WTC11 (cell line): ENCODE measurements at regions not wholly inside any gene's neighbourhood (a gene's known extent, or its start where the extent isn't known, plus 50 kb on each side); places are given as distances from the start of the nearest gene placed in this dataset.

Experiments
- ATAC-seq: fragments of 200-7000 bp; cut with Tn5 transposase; 2 replicates; pipeline ENCODE4 v1.10.0; 2021; ENCODE audit warnings: mild to moderate bottlenecking, moderate library complexity
- CTCF ChIA-PET: fragments of 300-600 bp; sonication (Branson Sonifier 250); formaldehyde crosslinking; loops from one replicate; lab custom pipeline; 2021; ENCODE audit warnings: antibody characterized with exemption; lab: Charles Lee
- POLR2A ChIA-PET: fragments of 350-600 bp; sonication (Branson Sonifier 250); formaldehyde crosslinking; loops from one replicate; lab custom pipeline; 2021; ENCODE audit warnings: antibody characterized with exemption; lab: Charles Lee
- DNase-seq: peaks from one replicate; pipeline ENCODE4 v3.0.0; 2021; ENCODE audit warnings: low spot score
- H3K27ac Mint-ChIP-seq: 2 replicates; pipeline ENCODE4 v1.8.0; 2021; ENCODE audit warnings: mixed read lengths
- H3K27me3 Mint-ChIP-seq: 2 replicates; pipeline ENCODE4 v1.8.0; 2021; ENCODE audit warnings: low read depth, mild to moderate bottlenecking, moderate library complexity, mixed read lengths
- H3K36me3 Mint-ChIP-seq: 2 replicates; pipeline ENCODE4 v1.8.0; 2021; ENCODE audit warnings: mixed read lengths
- H3K4me1 Mint-ChIP-seq: 2 replicates; pipeline ENCODE4 v1.8.0; 2022; ENCODE audit warnings: mixed read lengths
- H3K4me3 Mint-ChIP-seq: 2 replicates; pipeline ENCODE4 v1.8.0; 2021; ENCODE audit warnings: mild to moderate bottlenecking, moderate library complexity, mixed read lengths
- H3K9me3 Mint-ChIP-seq: 2 replicates; pipeline ENCODE4 v1.8.0; 2021; ENCODE audit warnings: mixed read lengths
- AFF4 ChIP-seq: sonication (generic); formaldehyde crosslinking; IDR thresholded peaks from 2 replicates; pipeline ENCODE4 v1.8.1; 2023; ENCODE audit warnings: mild to moderate bottlenecking, missing genetic modification reagents, borderline replicate concordance
- CBFB ChIP-seq: sonication (generic); formaldehyde crosslinking; IDR thresholded peaks from 2 replicates; pipeline ENCODE4 v1.8.1; 2022; ENCODE audit warnings: mild to moderate bottlenecking, low read depth, missing genetic modification reagents
- E2F4 ChIP-seq: sonication (generic); formaldehyde crosslinking; IDR thresholded peaks from 2 replicates; pipeline ENCODE4 v1.8.1; 2022; ENCODE audit warnings: low read depth, mild to moderate bottlenecking, moderate library complexity, missing genetic modification reagents, borderline replicate concordance
- ELF4 ChIP-seq: sonication (generic); formaldehyde crosslinking; IDR thresholded peaks from 2 replicates; pipeline ENCODE4 v1.8.1; 2022; ENCODE audit warnings: low read depth, mild to moderate bottlenecking, moderate library complexity, missing genetic modification reagents
- FOXJ3 ChIP-seq: sonication (generic); formaldehyde crosslinking; IDR thresholded peaks from 2 replicates; pipeline ENCODE4 v1.9.0; 2021; ENCODE audit warnings: missing genetic modification reagents, mild to moderate bottlenecking, borderline replicate concordance
- FOXP4 ChIP-seq: sonication (generic); formaldehyde crosslinking; IDR thresholded peaks from 2 replicates; pipeline ENCODE4 v1.8.0; 2022; ENCODE audit warnings: mild to moderate bottlenecking, missing genetic modification reagents
- GTF2I ChIP-seq: fragments of 250-450 bp; sonication (Bioruptor Pico); conservative IDR thresholded peaks from 2 replicates; pipeline ENCODE4 v1.4.0; 2021; ENCODE audit warnings: mild to moderate bottlenecking
- MLX ChIP-seq: sonication (generic); formaldehyde crosslinking; IDR thresholded peaks from 2 replicates; pipeline ENCODE4 v1.8.1; 2023; ENCODE audit warnings: mild to moderate bottlenecking, missing genetic modification reagents, moderate library complexity
- PREB ChIP-seq: sonication (generic); formaldehyde crosslinking; IDR thresholded peaks from 2 replicates; pipeline ENCODE4 v1.8.1; 2022; ENCODE audit warnings: mild to moderate bottlenecking, missing genetic modification reagents, moderate library complexity, borderline replicate concordance
- PRRX2 ChIP-seq: fragments of 250-450 bp; sonication (Bioruptor Pico); IDR thresholded peaks from 2 replicates; pipeline ENCODE4 v1.8.0; 2021; ENCODE audit warnings: mild to moderate bottlenecking
- SMAD3 ChIP-seq: sonication (generic); formaldehyde crosslinking; IDR thresholded peaks from 2 replicates; pipeline ENCODE4 v1.8.0; 2022; ENCODE audit warnings: missing genetic modification reagents, mild to moderate bottlenecking, borderline replicate concordance
- TCF7 ChIP-seq: sonication (generic); formaldehyde crosslinking; IDR thresholded peaks from 2 replicates; pipeline ENCODE4 v1.8.0; 2022; ENCODE audit warnings: mild to moderate bottlenecking, low read depth, missing genetic modification reagents, moderate library complexity
- TEAD4 ChIP-seq: sonication (generic); formaldehyde crosslinking; IDR thresholded peaks from 2 replicates; pipeline ENCODE4 v1.8.0; 2022; ENCODE audit warnings: mild to moderate bottlenecking, missing genetic modification reagents
- ZNF138 ChIP-seq: sonication (generic); formaldehyde crosslinking; conservative IDR thresholded peaks from 2 replicates; pipeline ENCODE4 v1.8.1; 2022; ENCODE audit warnings: mild to moderate bottlenecking, moderate library complexity, missing genetic modification reagents
- ZNF219 ChIP-seq: sonication (generic); formaldehyde crosslinking; IDR thresholded peaks from 2 replicates; pipeline ENCODE4 v1.8.0; 2023; ENCODE audit warnings: missing genetic modification reagents, mild to moderate bottlenecking, borderline replicate concordance
- ZNF232 ChIP-seq: sonication (generic); formaldehyde crosslinking; IDR thresholded peaks from 2 replicates; pipeline ENCODE4 v1.8.0; 2022; ENCODE audit warnings: mild to moderate bottlenecking, missing genetic modification reagents
- ZNF263 ChIP-seq: sonication (generic); formaldehyde crosslinking; IDR thresholded peaks from 2 replicates; pipeline ENCODE4 v1.8.1; 2022; ENCODE audit warnings: low read depth, mild to moderate bottlenecking, moderate library complexity, missing genetic modification reagents
- ZNF425 ChIP-seq: fragments of 250-450 bp; sonication (Bioruptor Pico); conservative IDR thresholded peaks from 2 replicates; pipeline ENCODE4 v1.9.0; 2021; ENCODE audit warnings: mild to moderate bottlenecking

- Mint-ChIP-seq H3K36me3 (no peaks in the 10 kb centered on the region), H3K9me3 (no peaks in the 10 kb centered on the region), H3K4me1 (peaks cover 8% of the 10 kb centered on the region), H3K27me3 (peaks cover 23% of the 10 kb centered on the region), H3K4me3 (no peak overlapping the region)
- ChIA-PET POLR2A (no interaction called here), CTCF (no interaction called here)
- no peak for DNase-seq
- no peak for TF ChIP-seq FOXP4 (CRISPR knock-in tag)
- TF ChIP-seq ZNF232 (CRISPR knock-in tag): no peak
- TF ChIP-seq ZNF263 (CRISPR knock-in tag): no peak
- no peak for TF ChIP-seq ZNF219 (CRISPR knock-in tag)
- no peak for TF ChIP-seq CBFB
- TF ChIP-seq AFF4: no peak
- TF ChIP-seq MLX (CRISPR knock-in tag): no peak
- TF ChIP-seq, all 79 proteins: peak for 0
- no peak overlapping the region for H3K27ac Mint-ChIP-seq
- ATAC-seq: no peak
Observed at GRCh38 chrX:109301177-109301576, 180.7 kb downstream of the GUCY2F start.

- Mint-ChIP-seq H3K9me3 (no peaks in the 10 kb centered on the region), H3K4me1 (peaks cover 8% of the 10 kb centered on the region), H3K27ac (no peak overlapping the region), H3K4me3 (no peak overlapping the region), H3K27me3 (peaks cover 24% of the 10 kb centered on the region), H3K36me3 (no peaks in the 10 kb centered on the region)
- CTCF ChIA-PET: no interaction called here
- DNase-seq: no peak
- POLR2A ChIA-PET: no interaction called here
- TF ChIP-seq ZNF138 (no peak), TCF7 (CRISPR knock-in tag) (no peak), ZNF263 (CRISPR knock-in tag) (no peak), FOXJ3 (no peak), ZNF425 (CRISPR knock-in tag) (no peak), GTF2I (no peak), E2F4 (CRISPR knock-in tag) (no peak)
- no peak for ATAC-seq
Observed at GRCh38 chrX:109300415-109300814, 181.5 kb downstream of the GUCY2F start.

GRCh38 chrX:109299091-109299490, 182.8 kb downstream of the GUCY2F start:
- ChIA-PET POLR2A (no interaction called here), CTCF (no interaction called here)
- Mint-ChIP-seq H3K4me1 (peaks cover 8% of the 10 kb centered on the region), H3K27ac (no peak overlapping the region), H3K36me3 (no peaks in the 10 kb centered on the region), H3K4me3 (no peak overlapping the region), H3K9me3 (no peaks in the 10 kb centered on the region), H3K27me3 (peaks cover 25% of the 10 kb centered on the region)
- ATAC-seq (no peak), DNase-seq (no peak)
- TF ChIP-seq ELF4 (CRISPR knock-in tag) (no peak), PRRX2 (CRISPR knock-in tag) (no peak), SMAD3 (CRISPR knock-in tag) (no peak), PREB (no peak), TEAD4 (no peak)
